PFSK-1 (cell line): ENCODE measurements at regions not wholly inside any gene's neighbourhood (a gene's known extent, or its start where the extent isn't known, plus 50 kb on each side); places are given as distances from the start of the nearest gene placed in this dataset.

Experiments
- POLR2AphosphoS5 ChIP-seq: IDR thresholded peaks from 2 replicates; pipeline ENCODE4 v1.6.1; 2012; ENCODE audit warnings: low read depth, mild to moderate bottlenecking, control low read depth, low read length, moderate library complexity
- SIN3A ChIP-seq: IDR thresholded peaks from 2 replicates; pipeline ENCODE4 v1.6.1; 2012; ENCODE audit warnings: mild to moderate bottlenecking, low read length, moderate library complexity, borderline replicate concordance; ENCODE audit not compliant: insufficient read depth
- TAF1 ChIP-seq: IDR thresholded peaks from 2 replicates; pipeline ENCODE4 v1.6.1; 2012; ENCODE audit warnings: low read length, control low read depth, borderline replicate concordance; ENCODE audit not compliant: insufficient read depth

DNA sequence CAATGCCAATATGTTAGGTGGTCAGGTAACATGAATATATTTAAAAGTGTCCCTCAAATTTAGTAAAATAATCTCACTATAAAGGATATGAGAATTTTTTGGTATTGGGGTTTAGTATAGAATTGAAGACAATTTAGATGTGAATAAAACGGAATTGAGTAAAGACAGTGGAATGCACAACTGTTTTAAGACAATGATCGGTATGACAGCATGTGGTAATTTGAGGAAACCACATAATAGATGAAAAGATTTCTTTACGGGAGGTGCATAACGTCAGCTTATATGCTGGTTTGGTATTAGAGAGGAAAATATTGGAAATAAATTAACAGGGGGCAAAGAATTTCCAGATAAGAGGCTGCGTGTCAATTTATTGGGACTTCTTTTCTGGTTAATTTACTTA, 1043.2 kb downstream of the CDH18 start:
- TF ChIP-seq TAF1 (no peak), SIN3A (no peak), POLR2AphosphoS5 (no peak)
